CD14-positive monocyte (primary cell): ENCODE measurements at regions not wholly inside any gene's neighbourhood (a gene's known extent, or its start where the extent isn't known, plus 50 kb on each side); places are given as distances from the start of the nearest gene placed in this dataset.
"Not testable (repeated sequence)": the region's sequence is repeated elsewhere in the genome, so short reads cannot be mapped to it uniquely, and the experiment has no call there.

Experiments
- DNase-seq, 3 donors: peaks; one replicate each; pipeline ENCODE4 v3.0.0-alpha.2; 2011 to 2022
- H2AFZ ChIP-seq: 2 replicates; pipeline ENCODE4 v1.6.0; 2012; ENCODE audit warnings: mild to moderate bottlenecking, low read depth, low read length, inconsistent platforms; ENCODE audit not compliant: insufficient read depth, poor library complexity, severe bottlenecking
- H3K27ac ChIP-seq, 2 donors: 1 replicate in 1 of 2; 2 replicates in 1 of 2; pipeline ENCODE4 v1.5.1; 2012 to 2013; ENCODE audit warnings: low read length in 2 of 2, control low read depth in 1 of 2, inconsistent platforms in 1 of 2, low read depth in 1 of 2, mild to moderate bottlenecking in 1 of 2
- H3K27me3 ChIP-seq, 2 donors: one replicate each; pipeline versions ENCODE4 v1.6.0 to v1.6.1; 2011 to 2013; ENCODE audit warnings: low read length in 2 of 2; ENCODE audit not compliant: control insufficient read depth in 2 of 2, insufficient read depth in 2 of 2
- H3K36me3 ChIP-seq, 2 donors: replicated peaks in 1 of 2; 1 replicate in 1 of 2; 2 replicates in 1 of 2; pipeline versions ENCODE4 v1.5.1 to v1.6.1; 2012 to 2013; ENCODE audit warnings: low read length in 2 of 2, control low read depth in 1 of 2, inconsistent platforms in 1 of 2, mild to moderate bottlenecking in 1 of 2; ENCODE audit not compliant: insufficient read depth in 2 of 2, control insufficient read depth in 1 of 2
- H3K4me1 ChIP-seq, 2 donors: 1 replicate in 1 of 2; 2 replicates in 1 of 2; pipeline versions ENCODE4 v1.5.1 to v1.6.1; 2012 to 2013; ENCODE audit warnings: low read length in 2 of 2, control low read depth in 1 of 2, inconsistent platforms in 1 of 2, mild to moderate bottlenecking in 1 of 2, moderate library complexity in 1 of 2; ENCODE audit not compliant: insufficient read depth in 2 of 2, control insufficient read depth in 1 of 2
- H3K4me2 ChIP-seq: replicated peaks from 2 replicates; pipeline ENCODE3; 2012; ENCODE audit warnings: low read length, moderate library complexity, mild to moderate bottlenecking; ENCODE audit not compliant: poor library complexity, severe bottlenecking; ENCODE audit errors: extremely low read depth
- H3K4me3 ChIP-seq, 3 experiments: fragments of 200-600 bp in 1 of 3; sonication (generic) in 1 of 3; replicated peaks in 1 of 3; 1 replicate in 2 of 3; 2 replicates in 1 of 3; pipeline ENCODE4 v1.5.1; 2011 to 2013; ENCODE audit warnings: low read length in 3 of 3, mild to moderate bottlenecking in 3 of 3, control low read depth in 2 of 3, low read depth in 2 of 3, inconsistent platforms in 1 of 3, moderate library complexity in 1 of 3
- H3K79me2 ChIP-seq: 2 replicates; pipeline ENCODE4 v1.6.0; 2012; ENCODE audit warnings: mild to moderate bottlenecking, control low read depth, inconsistent platforms, low read length, moderate library complexity; ENCODE audit not compliant: insufficient read depth
- H3K9ac ChIP-seq: 2 replicates; pipeline ENCODE4 v1.6.0; 2017; ENCODE audit warnings: low read length, mild to moderate bottlenecking; ENCODE audit not compliant: insufficient read depth, poor library complexity, severe bottlenecking
- H3K9me3 ChIP-seq, 2 donors: replicated peaks in 1 of 2; 1 replicate in 1 of 2; 2 replicates in 1 of 2; pipeline versions ENCODE4 v1.5.1 to v1.6.1; 2012 to 2013; ENCODE audit warnings: low read length in 2 of 2, control low read depth in 1 of 2; ENCODE audit not compliant: control insufficient read depth in 1 of 2, insufficient read depth in 1 of 2
- H4K20me1 ChIP-seq: 2 replicates; pipeline ENCODE4 v1.6.0; 2012; ENCODE audit warnings: mild to moderate bottlenecking, low read length, control low read depth, moderate library complexity; ENCODE audit not compliant: insufficient read depth
- H3K27ac Mint-ChIP-seq, 7 donors: one replicate each; pipeline ENCODE4 v1.8.0; 2020; ENCODE audit warnings: mild to moderate bottlenecking in 7 of 7, mixed read lengths in 7 of 7, moderate library complexity in 6 of 7, inconsistent platforms in 2 of 7
- H3K27me3 Mint-ChIP-seq, 3 donors: one replicate each; pipeline ENCODE4 v1.8.0; 2021 to 2022; ENCODE audit warnings: low read depth in 3 of 3, mild to moderate bottlenecking in 3 of 3, mixed read lengths in 3 of 3, moderate library complexity in 3 of 3, inconsistent platforms in 1 of 3
- H3K36me3 Mint-ChIP-seq, 2 donors: one replicate each; pipeline ENCODE4 v1.8.0; 2020; ENCODE audit warnings: mixed read lengths in 2 of 2, inconsistent platforms in 1 of 2, mild to moderate bottlenecking in 1 of 2
- H3K4me1 Mint-ChIP-seq: one replicate; pipeline ENCODE4 v1.8.0; 2020; ENCODE audit warnings: mild to moderate bottlenecking, mixed read lengths
- H3K4me3 Mint-ChIP-seq, 2 donors: one replicate each; pipeline ENCODE4 v1.8.0; 2020; ENCODE audit warnings: mild to moderate bottlenecking in 2 of 2, mixed read lengths in 2 of 2, moderate library complexity in 1 of 2
- H3K9me3 Mint-ChIP-seq, 7 donors: one replicate each; pipeline ENCODE4 v1.8.0; 2020 to 2022; ENCODE audit warnings: mixed read lengths in 7 of 7, mild to moderate bottlenecking in 6 of 7, moderate library complexity in 6 of 7, inconsistent platforms in 2 of 7
- WGBS: methylation state at CpG from one replicate; pipeline ENCODE4 v1.1.5; 2013; ENCODE audit warnings: missing lambda C conversion rate; ENCODE audit not compliant: insufficient coverage; 5-methylcytosine and 5-hydroxymethylcytosine counted together
- intact Hi-C, 2 donors: fragments of 100-400 bp; cut with micrococcal nuclease; formaldehyde crosslinking; loops; one replicate each; pipeline versions ENCODE4 v1.15.0 to v1.15.1; 2023
- TF ChIP-seq, protein P1 (sequence below): fragments of 200-600 bp; IDR thresholded peaks from one replicate; pipeline ENCODE4 v1.8.0; 2022; ENCODE audit warnings: antibody characterized with exemption, mild to moderate bottlenecking

DNA sequence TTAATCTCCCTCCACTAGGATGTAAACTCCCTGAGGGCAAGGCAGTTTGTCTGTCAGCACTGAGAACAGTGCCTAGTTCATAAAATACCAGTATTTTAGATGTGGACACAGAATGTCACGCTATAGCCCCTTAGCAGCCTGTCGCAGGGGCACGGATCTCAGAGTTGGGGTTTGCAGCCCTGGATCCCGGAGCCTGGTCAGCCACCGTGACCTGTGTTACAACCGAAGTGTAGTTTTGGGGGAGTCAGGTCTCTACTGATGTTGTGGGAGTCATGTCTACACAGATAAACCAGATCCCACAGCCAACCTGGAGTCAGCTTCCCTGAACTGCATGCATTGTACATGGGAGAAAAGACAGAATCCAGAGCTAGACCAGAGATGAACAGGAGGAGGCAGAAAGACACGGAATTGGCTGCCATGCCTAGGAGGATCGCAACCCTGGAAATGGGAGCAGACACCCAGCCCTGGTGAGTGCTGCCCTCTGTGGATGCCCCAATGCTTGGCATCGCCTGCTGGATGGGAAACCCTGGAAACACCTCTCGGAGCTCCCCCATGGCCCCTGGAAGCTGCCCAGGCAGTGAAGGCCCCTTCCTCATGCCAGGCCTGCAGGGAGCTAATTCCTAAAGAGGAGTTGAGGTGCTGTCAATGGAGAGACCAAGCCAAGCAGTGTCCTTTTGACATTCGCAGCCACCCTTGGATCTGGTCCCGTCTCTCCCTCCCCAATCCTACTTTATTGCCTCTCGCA, 851.3 kb downstream of the TBC1D22A start:
- Mint-ChIP-seq H3K4me1 (no peaks in the 10 kb centered on the region), H3K4me3 (no peak overlapping the region), H3K27ac (no peak overlapping the region), H3K36me3 (no peaks in the 10 kb centered on the region), H3K9me3 (peaks cover 0 to 8% (median 4%) of the 10 kb centered on the region in 7 donors), H3K27me3 (peaks cover 2 to 6% (median 2%) of the 10 kb centered on the region in 3 donors)
- Histone ChIP-seq H3K27ac (no peak overlapping the region), H4K20me1 (no peaks in the 10 kb centered on the region), H3K9me3 (peaks cover 0 to 5% of the 10 kb centered on the region in 2 donors), H3K27me3 (no peaks in the 10 kb centered on the region), H3K36me3 (no peaks in the 10 kb centered on the region), H3K4me3 (no peak overlapping the region), H3K4me2 (no peak overlapping the region), H3K4me1 (no peaks in the 10 kb centered on the region), H3K9ac (no peak overlapping the region), H2AFZ (no peak overlapping the region), H3K79me2 (no peaks in the 10 kb centered on the region)
- WGBS, result 96% methylated on average over 3 of the region's 13 CpGs
- TF ChIP-seq, protein P1, sequence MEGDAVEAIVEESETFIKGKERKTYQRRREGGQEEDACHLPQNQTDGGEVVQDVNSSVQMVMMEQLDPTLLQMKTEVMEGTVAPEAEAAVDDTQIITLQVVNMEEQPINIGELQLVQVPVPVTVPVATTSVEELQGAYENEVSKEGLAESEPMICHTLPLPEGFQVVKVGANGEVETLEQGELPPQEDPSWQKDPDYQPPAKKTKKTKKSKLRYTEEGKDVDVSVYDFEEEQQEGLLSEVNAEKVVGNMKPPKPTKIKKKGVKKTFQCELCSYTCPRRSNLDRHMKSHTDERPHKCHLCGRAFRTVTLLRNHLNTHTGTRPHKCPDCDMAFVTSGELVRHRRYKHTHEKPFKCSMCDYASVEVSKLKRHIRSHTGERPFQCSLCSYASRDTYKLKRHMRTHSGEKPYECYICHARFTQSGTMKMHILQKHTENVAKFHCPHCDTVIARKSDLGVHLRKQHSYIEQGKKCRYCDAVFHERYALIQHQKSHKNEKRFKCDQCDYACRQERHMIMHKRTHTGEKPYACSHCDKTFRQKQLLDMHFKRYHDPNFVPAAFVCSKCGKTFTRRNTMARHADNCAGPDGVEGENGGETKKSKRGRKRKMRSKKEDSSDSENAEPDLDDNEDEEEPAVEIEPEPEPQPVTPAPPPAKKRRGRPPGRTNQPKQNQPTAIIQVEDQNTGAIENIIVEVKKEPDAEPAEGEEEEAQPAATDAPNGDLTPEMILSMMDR, result no peak
- intact Hi-C loops, result no loop called here
- no peak for DNase-seq

DNA sequence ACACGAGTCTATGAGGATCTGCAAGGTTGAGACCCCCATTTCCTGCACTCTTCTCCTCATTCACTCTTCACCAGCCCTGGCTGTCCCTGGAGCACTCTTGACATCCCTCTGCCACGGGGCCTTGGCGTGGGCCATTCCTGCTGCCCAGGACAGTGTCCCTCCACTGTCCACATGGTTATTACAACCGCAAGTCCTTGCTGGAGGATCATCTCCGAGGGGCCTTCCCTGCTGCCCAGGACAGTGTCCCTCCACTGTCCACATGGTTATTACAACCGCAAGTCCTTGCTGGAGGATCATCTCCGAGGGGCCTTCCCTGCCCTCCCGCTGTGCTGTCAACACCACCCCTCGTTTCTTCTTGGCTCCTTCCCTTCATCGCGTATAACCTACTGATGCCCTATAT, 850.7 kb downstream of the TBC1D22A start:
- H3K4me3 ChIP-seq, H3K36me3 ChIP-seq, H3K4me1 Mint-ChIP-seq, H4K20me1 ChIP-seq, H3K9me3 Mint-ChIP-seq, H3K27me3 Mint-ChIP-seq, DNase-seq, H3K4me3 Mint-ChIP-seq, H3K27ac ChIP-seq, H3K4me2 ChIP-seq, H3K27me3 ChIP-seq, H3K4me1 ChIP-seq, H3K36me3 Mint-ChIP-seq, H3K27ac Mint-ChIP-seq, H3K9me3 ChIP-seq, intact Hi-C loops, H3K79me2 ChIP-seq, H3K9ac ChIP-seq, H2AFZ ChIP-seq: not testable (repeated sequence)
- 80% methylated on average over 6 of the region's 11 CpGs for WGBS
